ENCODE measurements at regions not wholly inside any gene's neighbourhood (a gene's known extent, or its start where the extent isn't known, plus 50 kb on each side); places are given as distances from the start of the nearest gene placed in this dataset.
"Not testable (repeated sequence)": the region's sequence is repeated elsewhere in the genome, so short reads cannot be mapped to it uniquely, and the experiment has no call there.

- H3K27ac ChIP-seq (ENCODE audit: low read depth in 2 of 2, low read length in 1 of 2); H3K9me3 ChIP-seq (ENCODE audit: control insufficient read depth in 2 of 2, insufficient read depth in 1 of 2, low read depth in 1 of 2, low read length in 1 of 2): not testable (repeated sequence)
- 93 to 94% methylated on average over 5 of the region's 5 CpGs for WGBS, 2 donors
Observed at GRCh38 chr15:29505535-29505934, 235.9 kb upstream of the NSMCE3 start.

DNA sequence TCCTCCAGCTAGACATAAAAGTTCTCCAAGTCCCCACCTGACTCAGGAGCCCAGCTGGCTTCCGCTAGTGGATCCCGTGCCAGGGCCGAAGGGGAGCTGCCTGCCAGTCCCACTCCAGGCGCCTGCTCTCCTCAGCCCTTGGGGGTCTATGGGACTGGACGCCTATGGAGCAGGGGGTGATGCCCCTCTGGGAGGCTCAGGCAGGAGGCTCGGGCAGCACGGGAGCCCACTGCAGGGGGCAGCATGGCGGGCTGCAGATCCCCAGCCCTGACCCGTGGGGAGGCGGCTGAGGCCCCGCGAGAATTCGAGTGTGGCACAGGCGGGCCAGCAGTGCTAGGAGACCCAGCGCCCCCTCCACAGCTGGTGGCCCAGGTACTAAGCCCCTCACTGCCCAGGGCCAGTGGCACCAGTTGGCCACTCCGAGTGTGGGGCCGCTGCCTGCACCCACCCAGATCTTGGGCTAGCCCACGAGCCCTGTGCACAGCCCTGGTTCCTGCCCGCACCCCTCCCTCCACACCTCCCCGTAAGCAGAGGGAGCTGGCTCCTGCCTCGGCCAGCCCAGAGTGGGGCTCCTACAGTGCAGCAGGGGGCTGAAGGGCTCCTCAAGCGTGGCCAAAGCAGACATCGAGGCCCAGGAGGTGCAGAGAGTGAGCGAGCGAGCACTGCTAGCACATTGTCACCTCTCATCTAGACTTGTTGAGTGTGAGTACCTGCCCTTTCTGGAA is 221.3 kb upstream of the NSMCE3 start:
- H3K27me3 ChIP-seq (ENCODE audit: control insufficient read depth in 1 of 2, insufficient read depth in 2 of 2, low read length in 2 of 2): no peaks in the 10 kb centered on the region
- 93% methylated on average over 21 to 25 of the region's 25 CpGs for WGBS, 2 donors
- H3K4me3 ChIP-seq (ENCODE audit: low read depth in 1 of 2, low read length in 2 of 2): no peak overlapping the region
- no peak overlapping the region for H3K27ac ChIP-seq (ENCODE audit: low read depth in 2 of 2, low read length in 1 of 2)
- H3K9me3 ChIP-seq (ENCODE audit: control insufficient read depth in 2 of 2, insufficient read depth in 1 of 2, low read depth in 1 of 2, low read length in 1 of 2): no peaks in the 10 kb centered on the region
- H3K36me3 ChIP-seq (ENCODE audit: control insufficient read depth in 2 of 2, insufficient read depth in 2 of 2, low read length in 1 of 2): no peaks in the 10 kb centered on the region
- no peaks in the 10 kb centered on the region for H3K4me1 ChIP-seq (ENCODE audit: control insufficient read depth in 2 of 2, insufficient read depth in 2 of 2, low read length in 1 of 2)

More at GRCh38 chr15:29505535-29505934, 235.9 kb upstream of the NSMCE3 start:
- not testable (repeated sequence) for H3K4me1 ChIP-seq (ENCODE audit: control insufficient read depth in 2 of 2, insufficient read depth in 2 of 2, low read length in 1 of 2); H3K27me3 ChIP-seq (ENCODE audit: control insufficient read depth in 1 of 2, insufficient read depth in 2 of 2, low read length in 2 of 2); H3K4me3 ChIP-seq (ENCODE audit: low read depth in 1 of 2, low read length in 2 of 2); H3K36me3 ChIP-seq (ENCODE audit: control insufficient read depth in 2 of 2, insufficient read depth in 2 of 2, low read length in 1 of 2)

DNA sequence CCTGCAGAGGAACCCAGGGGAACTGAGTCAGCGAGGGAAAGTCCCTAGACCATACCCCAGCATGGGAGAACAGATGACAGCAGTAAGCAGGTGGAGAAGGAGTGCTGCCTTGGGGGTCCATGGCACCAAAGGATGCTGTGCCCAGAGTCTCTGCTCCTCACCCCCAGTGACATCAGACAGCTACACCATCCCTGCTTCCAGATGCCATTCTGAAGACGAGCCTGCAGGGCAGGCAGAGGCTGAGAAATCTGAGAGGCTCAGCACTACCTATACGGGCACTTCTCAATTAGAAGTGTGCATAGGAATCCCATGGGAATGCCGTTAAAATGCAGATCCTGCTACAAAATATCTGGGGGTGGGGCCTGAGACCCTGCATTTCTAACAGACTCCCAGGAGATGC is 211.3 kb upstream of the NSMCE3 start:
- H3K4me3 ChIP-seq (ENCODE audit: low read depth in 1 of 2, low read length in 2 of 2): no peak overlapping the region
- H3K27me3 ChIP-seq (ENCODE audit: control insufficient read depth in 1 of 2, insufficient read depth in 2 of 2, low read length in 2 of 2): no peaks in the 10 kb centered on the region
- H3K27ac ChIP-seq (ENCODE audit: low read depth in 2 of 2, low read length in 1 of 2): no peak overlapping the region
- no peaks in the 10 kb centered on the region for H3K9me3 ChIP-seq (ENCODE audit: control insufficient read depth in 2 of 2, insufficient read depth in 1 of 2, low read depth in 1 of 2, low read length in 1 of 2)
- no peaks in the 10 kb centered on the region for H3K4me1 ChIP-seq (ENCODE audit: control insufficient read depth in 2 of 2, insufficient read depth in 2 of 2, low read length in 1 of 2)
- no peaks in the 10 kb centered on the region for H3K36me3 ChIP-seq (ENCODE audit: control insufficient read depth in 2 of 2, insufficient read depth in 2 of 2, low read length in 1 of 2)
- 75 to 79% methylated on average over 4 of the region's 4 CpGs for WGBS, 2 donors

DNA sequence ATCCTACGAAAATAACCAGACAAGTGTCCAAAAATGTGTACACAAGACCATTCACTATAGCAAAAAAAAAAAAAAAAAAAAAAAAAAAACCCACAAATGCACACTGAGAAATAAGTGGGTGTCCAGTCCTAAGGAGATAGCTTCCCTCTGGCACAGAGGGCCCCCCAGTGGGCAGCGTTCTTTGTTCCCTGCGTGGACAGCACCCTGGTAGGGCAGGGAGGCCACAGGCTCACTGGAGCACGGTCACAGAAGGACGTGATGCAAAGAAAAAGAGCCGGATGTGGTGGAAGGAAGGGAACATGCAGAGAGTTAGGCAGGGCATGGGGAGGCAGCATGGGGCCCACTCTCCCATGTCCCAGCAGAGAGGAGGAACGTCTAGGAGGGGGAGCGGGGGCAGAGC is 210.7 kb upstream of the NSMCE3 start:
- H3K4me1 ChIP-seq (ENCODE audit: control insufficient read depth in 2 of 2, insufficient read depth in 2 of 2, low read length in 1 of 2): no peaks in the 10 kb centered on the region
- no peaks in the 10 kb centered on the region for H3K9me3 ChIP-seq (ENCODE audit: control insufficient read depth in 2 of 2, insufficient read depth in 1 of 2, low read depth in 1 of 2, low read length in 1 of 2)
- H3K36me3 ChIP-seq (ENCODE audit: control insufficient read depth in 2 of 2, insufficient read depth in 2 of 2, low read length in 1 of 2): no peaks in the 10 kb centered on the region
- H3K27ac ChIP-seq (ENCODE audit: low read depth in 2 of 2, low read length in 1 of 2): no peak overlapping the region
- H3K27me3 ChIP-seq (ENCODE audit: control insufficient read depth in 1 of 2, insufficient read depth in 2 of 2, low read length in 2 of 2): no peaks in the 10 kb centered on the region
- WGBS, 2 donors: 79 to 80% methylated on average over 8 of the region's 8 CpGs
- no peak overlapping the region for H3K4me3 ChIP-seq (ENCODE audit: low read depth in 1 of 2, low read length in 2 of 2)

DNA sequence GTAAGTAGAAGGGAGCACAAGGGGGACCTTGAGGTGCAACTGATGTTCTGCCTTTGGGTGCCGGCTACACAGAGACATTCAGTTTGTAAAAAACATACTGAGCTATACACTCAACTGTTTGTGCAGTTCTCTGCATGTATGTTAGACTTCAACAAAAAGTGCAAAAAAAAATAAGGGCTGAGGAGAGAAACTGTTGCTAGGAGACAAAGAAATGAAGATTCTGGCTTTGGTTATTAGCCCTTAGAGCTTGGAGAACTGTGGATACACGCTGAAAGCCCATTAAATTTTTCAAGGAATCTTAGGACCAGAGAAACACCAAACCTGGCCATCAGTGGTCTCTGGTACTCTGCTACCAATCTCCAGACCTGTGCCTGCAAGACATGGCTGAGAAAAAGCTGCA is 207.6 kb upstream of the NSMCE3 start:
- Histone ChIP-seq H3K27me3 (ENCODE audit: control insufficient read depth in 1 of 2, insufficient read depth in 2 of 2, low read length in 2 of 2) (no peaks in the 10 kb centered on the region), H3K27ac (ENCODE audit: low read depth in 2 of 2, low read length in 1 of 2) (no peak overlapping the region), H3K4me3 (ENCODE audit: low read depth in 1 of 2, low read length in 2 of 2) (no peak overlapping the region), H3K4me1 (ENCODE audit: control insufficient read depth in 2 of 2, insufficient read depth in 2 of 2, low read length in 1 of 2) (no peaks in the 10 kb centered on the region), H3K9me3 (ENCODE audit: control insufficient read depth in 2 of 2, insufficient read depth in 1 of 2, low read depth in 1 of 2, low read length in 1 of 2) (peaks cover 0 to 2% of the 10 kb centered on the region in 2 donors), H3K36me3 (ENCODE audit: control insufficient read depth in 2 of 2, insufficient read depth in 2 of 2, low read length in 1 of 2) (no peaks in the 10 kb centered on the region)
- 83 to 91% methylated on average over 2 of the region's 2 CpGs for WGBS, 2 donors

DNA sequence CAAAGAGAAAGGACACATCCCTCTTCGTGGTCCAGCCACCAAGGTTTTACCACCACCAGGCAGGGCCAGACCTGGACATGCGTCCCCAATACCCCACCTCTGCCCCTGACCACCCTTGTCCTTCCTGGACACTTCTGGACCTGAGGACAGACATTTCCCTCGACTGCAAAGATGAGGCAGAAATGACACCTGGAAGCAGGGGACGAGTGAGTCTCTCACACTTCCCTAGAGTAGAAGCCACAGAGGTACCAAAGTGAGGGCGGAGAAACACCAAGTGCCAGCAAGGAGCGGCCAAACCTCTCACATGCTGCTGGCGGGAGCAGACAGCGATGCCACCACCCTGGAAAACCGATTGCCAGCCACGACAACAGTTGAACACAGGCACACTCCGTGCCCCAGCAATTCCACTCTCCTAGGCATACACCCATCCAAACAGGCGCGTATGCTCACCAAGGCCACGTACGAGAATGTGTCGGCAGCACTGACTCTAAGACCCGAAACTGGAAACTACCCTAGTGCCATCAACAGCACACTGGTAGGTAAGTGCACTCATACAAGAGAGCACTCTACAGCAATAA is 207.0 kb upstream of the NSMCE3 start:
- Histone ChIP-seq H3K27me3 (ENCODE audit: control insufficient read depth in 1 of 2, insufficient read depth in 2 of 2, low read length in 2 of 2) (no peaks in the 10 kb centered on the region), H3K4me1 (ENCODE audit: control insufficient read depth in 2 of 2, insufficient read depth in 2 of 2, low read length in 1 of 2) (peaks cover 0 to 2% of the 10 kb centered on the region in 2 donors), H3K9me3 (ENCODE audit: control insufficient read depth in 2 of 2, insufficient read depth in 1 of 2, low read depth in 1 of 2, low read length in 1 of 2) (peaks cover 0 to 2% of the 10 kb centered on the region in 2 donors)

DNA sequence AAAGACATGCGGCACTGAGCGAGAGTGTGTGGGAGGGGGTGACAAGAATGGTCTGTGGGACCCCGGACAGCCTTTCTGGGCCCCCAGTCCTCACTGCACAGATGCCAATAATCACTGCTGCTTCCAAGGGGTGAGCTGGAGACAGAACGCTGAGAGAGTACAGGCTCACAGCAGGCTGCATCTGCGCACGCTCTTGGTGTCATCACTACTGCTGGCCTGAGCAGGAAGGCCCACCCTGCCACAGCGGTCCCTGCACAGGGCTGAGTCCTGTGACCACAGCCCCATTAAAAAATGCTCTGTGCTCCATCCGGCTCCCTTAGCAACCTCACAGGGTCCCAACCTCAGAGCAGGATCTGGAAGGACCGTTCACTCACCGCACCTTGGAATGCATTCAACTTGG is 205.5 kb upstream of the NSMCE3 start:
- H3K36me3 ChIP-seq (ENCODE audit: control insufficient read depth in 2 of 2, insufficient read depth in 2 of 2, low read length in 1 of 2): no peaks in the 10 kb centered on the region
- peaks cover 0 to 11% of the 10 kb centered on the region in 2 donors for H3K4me1 ChIP-seq (ENCODE audit: control insufficient read depth in 2 of 2, insufficient read depth in 2 of 2, low read length in 1 of 2)
- H3K27ac ChIP-seq (ENCODE audit: low read depth in 2 of 2, low read length in 1 of 2): no peak overlapping the region
- peaks cover 0 to 2% of the 10 kb centered on the region in 2 donors for H3K9me3 ChIP-seq (ENCODE audit: control insufficient read depth in 2 of 2, insufficient read depth in 1 of 2, low read depth in 1 of 2, low read length in 1 of 2)
- no peaks in the 10 kb centered on the region for H3K27me3 ChIP-seq (ENCODE audit: control insufficient read depth in 1 of 2, insufficient read depth in 2 of 2, low read length in 2 of 2)
- WGBS, 2 donors: 89 to 92% methylated on average over 10 of the region's 10 CpGs
- no peak overlapping the region for H3K4me3 ChIP-seq (ENCODE audit: low read depth in 1 of 2, low read length in 2 of 2)

More for the DNA sequence above, 207.0 kb upstream of the NSMCE3 start:
- WGBS, 2 donors: 86 to 89% methylated on average over 17 of the region's 17 CpGs
- H3K27ac ChIP-seq (ENCODE audit: low read depth in 2 of 2, low read length in 1 of 2): no peak overlapping the region
- H3K36me3 ChIP-seq (ENCODE audit: control insufficient read depth in 2 of 2, insufficient read depth in 2 of 2, low read length in 1 of 2): no peaks in the 10 kb centered on the region
- no peak overlapping the region for H3K4me3 ChIP-seq (ENCODE audit: low read depth in 1 of 2, low read length in 2 of 2)

DNA sequence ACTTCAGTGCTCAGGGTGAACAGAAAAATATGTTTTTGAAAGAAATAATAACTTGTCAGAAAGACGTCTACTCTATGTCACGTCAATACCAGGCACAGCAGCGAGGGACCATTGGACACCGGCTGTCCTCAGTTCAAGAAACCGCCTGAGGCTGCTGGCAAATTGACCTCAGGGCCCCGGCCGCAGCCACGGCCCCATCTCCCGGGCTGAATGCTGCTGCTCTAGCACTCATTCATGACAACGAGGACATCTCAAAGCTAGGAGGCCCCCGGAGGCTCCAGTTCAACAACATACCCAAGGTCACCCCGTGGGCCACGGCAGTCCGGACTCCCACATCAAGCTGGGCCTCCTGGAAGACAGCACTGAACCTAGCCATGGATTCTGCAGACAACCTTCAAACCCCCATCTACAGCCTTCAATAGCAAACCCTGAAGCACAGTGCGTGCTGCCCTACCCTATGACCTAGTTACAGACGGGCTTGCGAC is 204.0 kb upstream of the NSMCE3 start:
- H3K27me3 ChIP-seq (ENCODE audit: control insufficient read depth in 1 of 2, insufficient read depth in 2 of 2, low read length in 2 of 2): no peaks in the 10 kb centered on the region
- H3K4me3 ChIP-seq (ENCODE audit: low read depth in 1 of 2, low read length in 2 of 2): no peak overlapping the region
- WGBS, 2 donors: 88 to 89% methylated on average over 17 of the region's 17 CpGs
- peaks cover 0 to 2% of the 10 kb centered on the region in 2 donors for H3K9me3 ChIP-seq (ENCODE audit: control insufficient read depth in 2 of 2, insufficient read depth in 1 of 2, low read depth in 1 of 2, low read length in 1 of 2)
- peaks cover 0 to 13% of the 10 kb centered on the region in 2 donors for H3K4me1 ChIP-seq (ENCODE audit: control insufficient read depth in 2 of 2, insufficient read depth in 2 of 2, low read length in 1 of 2)
- H3K27ac ChIP-seq (ENCODE audit: low read depth in 2 of 2, low read length in 1 of 2): no peak overlapping the region
- no peaks in the 10 kb centered on the region for H3K36me3 ChIP-seq (ENCODE audit: control insufficient read depth in 2 of 2, insufficient read depth in 2 of 2, low read length in 1 of 2)

- 66 to 86% methylated on average over 3 to 4 of the region's 4 CpGs for WGBS, 2 donors
- Histone ChIP-seq H3K27ac (ENCODE audit: low read depth in 2 of 2, low read length in 1 of 2) (no peak overlapping the region), H3K4me3 (ENCODE audit: low read depth in 1 of 2, low read length in 2 of 2) (no peak overlapping the region), H3K27me3 (ENCODE audit: control insufficient read depth in 1 of 2, insufficient read depth in 2 of 2, low read length in 2 of 2) (no peaks in the 10 kb centered on the region), H3K9me3 (ENCODE audit: control insufficient read depth in 2 of 2, insufficient read depth in 1 of 2, low read depth in 1 of 2, low read length in 1 of 2) (peaks cover 0 to 2% of the 10 kb centered on the region in 2 donors), H3K36me3 (ENCODE audit: control insufficient read depth in 2 of 2, insufficient read depth in 2 of 2, low read length in 1 of 2) (no peaks in the 10 kb centered on the region), H3K4me1 (ENCODE audit: control insufficient read depth in 2 of 2, insufficient read depth in 2 of 2, low read length in 1 of 2) (peaks cover 0 to 13% of the 10 kb centered on the region in 2 donors)
Observed at GRCh38 chr15:29472901-29473445, 203.4 kb upstream of the NSMCE3 start.

Data from esophagus (tissue), 2 donors.